ENCODE measurements at regions not wholly inside any gene's neighbourhood (a gene's known extent, or its start where the extent isn't known, plus 50 kb on each side); places are given as distances from the start of the nearest gene placed in this dataset.

DNA sequence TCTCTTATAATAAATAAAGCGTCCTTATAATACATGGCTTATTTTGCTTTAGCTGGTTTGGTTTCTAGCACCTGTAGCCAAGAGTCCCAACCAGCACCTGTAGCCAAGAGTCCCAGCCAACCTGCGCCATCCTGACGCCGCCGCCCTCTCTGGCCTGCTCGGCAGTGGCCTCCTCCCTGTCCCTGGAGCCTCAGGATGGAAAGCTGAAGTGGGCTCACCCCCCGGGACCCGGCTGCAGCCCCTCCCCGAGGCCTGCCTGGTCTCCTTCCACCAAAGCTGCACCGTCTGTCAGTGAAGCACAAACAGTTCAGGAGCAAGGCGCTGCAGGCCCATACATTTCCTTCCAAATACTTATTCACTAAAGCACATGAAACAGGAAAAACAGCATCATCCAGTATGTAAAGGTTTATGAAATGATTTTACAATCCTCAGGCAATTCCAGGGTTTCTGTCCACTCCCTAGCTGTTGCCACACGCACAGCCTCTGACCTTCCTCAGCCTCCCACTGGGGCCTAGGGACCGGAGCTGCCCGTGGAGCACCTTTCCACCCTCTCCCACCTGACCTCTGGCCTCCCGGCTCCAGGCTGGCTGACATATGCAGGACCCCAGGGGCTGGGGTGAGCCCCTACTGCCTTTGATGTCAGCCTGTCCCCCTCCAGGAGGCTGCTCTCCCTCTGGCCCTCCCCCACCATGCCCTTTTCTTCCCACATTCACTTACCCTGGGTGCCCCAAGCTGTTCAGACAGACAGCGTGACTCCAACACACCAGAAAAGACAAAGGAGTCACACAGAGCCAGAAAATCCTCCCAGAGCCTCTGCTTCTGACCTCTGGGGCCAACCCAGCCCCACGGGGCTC lies 149.6 kb upstream of the PPP2R2D start:
- DNase-seq (ENCODE audit: low read depth in 2 of 2) = no peak

DNA sequence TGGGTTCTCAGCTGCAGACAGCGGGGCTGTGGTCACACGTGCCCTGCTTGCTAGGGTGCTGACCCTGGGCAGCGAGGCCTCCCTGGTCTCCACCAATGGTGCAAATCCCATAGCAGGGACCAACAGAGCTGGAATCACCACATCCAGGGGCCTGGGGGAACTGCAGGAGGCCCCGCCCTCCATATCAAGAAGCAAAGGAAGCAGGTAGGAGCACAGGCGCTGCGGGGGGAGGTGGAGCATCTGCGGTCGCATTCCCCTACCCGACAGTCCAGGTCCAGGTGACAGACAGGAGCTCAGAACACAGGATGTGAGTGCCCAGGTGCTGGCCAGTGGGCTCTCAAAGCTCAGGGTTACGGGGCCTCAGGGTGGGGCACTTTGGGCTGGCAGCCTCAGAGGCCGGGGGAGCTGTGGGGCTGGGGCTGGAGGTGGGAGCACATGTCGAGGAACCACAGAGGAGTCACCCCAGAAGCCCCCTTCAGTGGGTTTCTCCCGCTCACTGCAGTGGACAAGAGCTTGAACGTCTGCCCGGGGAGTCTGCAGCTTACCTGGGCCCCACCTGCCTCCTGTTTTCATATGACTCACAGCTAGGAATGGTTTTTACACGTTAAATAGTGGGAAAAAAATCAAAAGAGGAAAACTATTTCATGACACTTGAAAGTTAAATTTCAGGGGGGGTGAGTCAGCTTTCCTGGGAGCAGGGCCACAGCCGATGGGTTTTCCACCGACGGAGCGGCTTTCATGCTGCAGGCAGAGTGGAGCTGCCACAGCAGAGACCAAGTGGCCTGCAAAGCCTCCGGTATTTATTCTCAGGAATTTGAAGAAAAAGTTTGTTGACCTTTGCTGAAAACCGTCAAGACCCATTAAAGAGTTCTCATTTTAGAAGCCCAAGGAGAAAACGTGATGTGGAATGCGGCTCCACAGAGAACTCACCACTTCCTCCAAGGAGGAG lies 148.7 kb upstream of the PPP2R2D start:
- DNase-seq (ENCODE audit: low read depth in 2 of 2) = no peak

DNA sequence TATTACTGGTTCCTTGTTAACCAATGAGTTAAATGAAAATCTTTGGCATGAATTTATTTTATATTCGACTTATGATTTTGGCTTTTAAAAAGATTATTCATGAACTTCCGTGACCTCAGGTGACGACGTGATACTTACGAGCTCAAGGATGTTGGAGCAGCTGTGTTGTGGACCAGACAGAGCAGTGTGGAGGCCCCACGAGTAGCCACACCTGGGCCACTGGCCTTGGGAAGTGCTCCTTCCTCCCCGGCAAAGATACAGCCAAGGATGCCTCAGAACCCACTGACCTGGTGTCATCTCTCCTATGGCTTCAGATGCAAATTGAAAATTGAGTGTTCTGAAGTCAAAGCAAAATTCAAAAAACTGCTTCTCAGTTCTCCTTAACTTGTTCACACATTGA lies 147.5 kb upstream of the PPP2R2D start:
- no peak for DNase-seq (ENCODE audit: low read depth in 2 of 2)

DNA sequence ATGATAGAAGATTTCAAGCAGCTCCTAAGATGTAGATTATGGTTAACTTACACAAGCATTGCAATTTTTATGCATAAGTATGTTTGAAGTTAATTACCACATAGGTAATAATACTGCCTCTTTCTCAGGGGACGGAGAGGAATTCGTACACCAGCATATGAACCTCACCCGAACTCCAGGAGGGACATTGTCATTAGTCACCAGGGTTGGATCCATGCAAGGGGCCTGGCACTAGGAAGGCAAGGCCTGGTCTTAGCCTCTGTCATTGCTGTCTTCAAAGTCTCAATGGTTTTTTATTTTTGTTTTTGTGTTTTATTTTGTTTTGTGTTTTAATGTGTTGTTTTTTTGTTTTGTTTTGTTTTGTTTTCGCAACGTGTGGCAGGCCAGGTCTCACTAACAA lies 145.6 kb upstream of the PPP2R2D start:
- DNase-seq (ENCODE audit: low read depth in 2 of 2) = no peak

DNA sequence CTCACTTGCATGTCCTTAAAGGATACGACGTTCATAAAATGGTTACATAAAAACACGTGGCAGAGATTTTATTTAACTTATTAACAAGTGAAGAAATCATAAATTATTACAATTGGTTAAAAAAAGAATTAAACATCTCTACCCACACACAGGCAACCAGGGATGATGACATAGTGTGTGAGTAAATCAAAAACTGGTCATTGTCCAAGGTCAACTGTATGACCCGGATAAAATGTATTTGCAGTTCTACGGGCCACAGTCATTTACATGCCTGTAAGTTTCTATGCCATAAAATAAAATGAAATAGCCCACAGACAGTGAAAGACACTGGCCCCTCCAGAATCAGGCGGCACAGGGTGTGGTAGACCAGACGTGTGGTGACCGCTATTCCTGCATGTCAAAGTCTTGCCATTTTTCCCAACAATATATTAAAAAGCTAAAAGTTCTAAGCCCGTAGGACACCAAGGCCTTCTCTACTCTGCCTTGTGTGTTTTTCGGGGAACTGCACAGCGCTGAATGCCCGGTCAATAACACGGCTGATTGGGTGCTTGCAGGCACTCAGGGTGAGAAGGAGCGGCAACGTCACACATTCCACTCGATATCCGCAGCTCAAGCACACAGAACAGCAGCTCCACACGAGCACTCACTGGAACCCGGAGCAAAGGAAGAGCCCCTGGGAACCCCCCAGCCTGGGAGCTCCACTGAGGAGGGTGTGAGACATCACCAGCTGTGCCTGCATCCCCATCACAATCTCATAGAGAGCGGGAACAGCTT lies 143.3 kb upstream of the PPP2R2D start:
- no peak for DNase-seq (ENCODE audit: low read depth in 2 of 2)

DNA sequence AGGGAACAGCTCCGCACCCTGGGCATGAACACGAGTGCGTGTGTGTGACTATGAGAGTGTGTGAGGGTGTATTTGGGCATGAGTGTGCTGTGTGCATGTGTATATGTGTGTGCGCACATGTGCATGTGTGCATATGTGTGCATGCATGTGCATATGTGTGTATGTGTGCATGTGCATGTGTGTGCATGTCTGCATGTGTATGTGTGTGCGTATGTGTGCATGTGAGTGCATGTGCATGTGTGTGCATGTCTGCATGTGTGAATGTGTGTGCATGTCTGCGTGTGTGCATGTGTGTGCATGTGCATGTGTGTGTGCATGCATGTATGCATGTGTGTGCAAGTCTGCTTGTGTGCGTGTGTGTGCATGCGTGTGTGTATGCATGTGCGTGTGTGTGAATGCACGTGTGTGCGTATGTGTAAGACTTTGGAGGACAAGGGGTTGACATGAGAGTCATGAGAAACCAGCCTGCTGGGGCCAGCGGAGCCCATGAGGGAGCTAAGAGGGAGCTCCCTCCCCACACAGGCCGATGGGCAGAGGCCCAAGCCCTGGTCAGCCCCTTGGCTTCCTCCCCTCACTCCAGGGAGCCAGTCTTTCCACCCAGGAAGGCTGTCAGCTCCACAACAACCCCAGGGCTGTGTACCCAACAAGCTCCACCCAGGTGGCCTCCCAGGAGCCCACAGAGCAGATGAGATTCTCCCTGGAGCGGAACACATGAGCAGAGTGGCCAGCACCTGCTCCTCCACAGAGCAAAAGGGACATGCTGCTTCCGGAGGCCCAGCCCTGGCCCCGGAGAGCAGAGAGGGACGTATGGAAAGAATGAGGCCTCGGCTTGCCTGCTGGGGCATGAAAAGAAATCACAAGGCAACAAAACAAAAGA lies 142.5 kb upstream of the PPP2R2D start:
- DNase-seq (ENCODE audit: low read depth in 2 of 2) = no peak

DNA sequence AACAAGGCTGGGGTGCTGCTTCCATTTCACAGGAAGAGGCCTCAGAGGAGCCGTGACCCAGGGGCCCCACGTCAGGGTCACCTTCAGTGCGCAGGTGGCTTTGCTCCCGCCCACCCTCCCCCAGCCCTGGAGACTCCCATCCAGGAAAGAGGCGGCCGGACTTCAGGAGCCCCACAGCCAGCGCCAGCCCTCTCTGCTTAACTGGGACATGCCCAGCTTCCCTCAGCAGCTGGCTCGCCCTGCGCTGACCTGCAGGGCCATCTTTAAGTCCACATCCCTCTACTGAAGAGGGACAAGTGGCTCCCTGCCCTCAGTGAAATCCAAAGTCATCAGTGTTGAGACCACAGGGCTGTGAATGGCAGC lies 141.9 kb upstream of the PPP2R2D start:
- no peak for DNase-seq (ENCODE audit: low read depth in 2 of 2)

DNA sequence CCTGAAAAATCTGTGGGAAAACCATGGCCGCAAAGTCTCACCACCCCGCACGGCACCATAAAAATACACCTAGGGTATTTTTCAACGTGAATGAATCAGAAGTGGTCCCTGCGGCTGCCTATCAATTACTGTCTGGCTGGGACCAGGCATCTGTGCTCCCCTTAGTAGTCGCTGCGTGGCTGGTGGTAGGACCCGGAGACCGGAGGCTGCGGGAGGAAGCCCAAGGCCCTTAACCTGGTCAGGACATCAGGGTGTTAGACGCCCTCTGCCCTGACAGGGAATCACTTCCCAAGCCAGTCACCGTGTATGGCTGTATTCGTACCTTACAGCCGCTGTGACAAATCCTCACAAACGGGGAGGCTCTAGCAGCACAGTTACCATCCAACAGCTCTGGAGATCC lies 141.5 kb upstream of the PPP2R2D start:
- DNase-seq (ENCODE audit: low read depth in 2 of 2) = no peak

DNA sequence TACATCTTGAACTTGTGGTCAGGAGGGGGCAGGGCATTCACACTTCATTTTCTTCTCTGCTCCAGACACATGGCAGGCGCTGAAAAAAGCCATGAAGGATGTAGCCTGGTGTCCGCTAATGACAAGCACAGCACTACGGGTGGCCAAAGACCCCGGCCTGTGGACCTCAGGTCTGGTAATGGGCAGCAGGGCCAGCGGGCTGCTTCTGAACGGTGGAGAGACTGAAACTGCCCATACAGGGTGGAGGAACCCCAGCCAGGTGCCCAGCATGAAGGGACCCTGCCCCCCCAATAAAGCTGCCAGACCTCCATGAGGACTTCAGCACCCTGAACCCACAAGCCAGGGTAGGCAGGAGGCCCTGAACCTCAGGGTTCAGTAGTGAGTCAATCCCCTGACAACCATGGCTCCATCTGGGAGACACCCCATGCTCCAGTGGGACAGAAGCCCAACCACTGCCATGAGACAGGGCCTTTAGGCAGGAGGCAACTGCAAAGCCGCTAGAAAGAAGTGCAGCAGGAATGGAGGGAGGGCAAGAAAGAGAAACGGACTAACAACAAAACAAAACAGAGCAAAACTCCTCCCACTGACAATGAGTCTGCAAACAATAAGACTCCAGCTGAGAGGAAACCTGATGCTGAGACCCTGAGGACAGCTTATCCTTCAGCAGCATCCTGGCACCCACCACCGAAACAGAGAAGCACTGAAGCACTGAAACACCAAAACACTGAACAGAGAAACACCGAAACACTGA lies 140.2 kb upstream of the PPP2R2D start:
- no peak for DNase-seq (ENCODE audit: low read depth in 2 of 2)

DNA sequence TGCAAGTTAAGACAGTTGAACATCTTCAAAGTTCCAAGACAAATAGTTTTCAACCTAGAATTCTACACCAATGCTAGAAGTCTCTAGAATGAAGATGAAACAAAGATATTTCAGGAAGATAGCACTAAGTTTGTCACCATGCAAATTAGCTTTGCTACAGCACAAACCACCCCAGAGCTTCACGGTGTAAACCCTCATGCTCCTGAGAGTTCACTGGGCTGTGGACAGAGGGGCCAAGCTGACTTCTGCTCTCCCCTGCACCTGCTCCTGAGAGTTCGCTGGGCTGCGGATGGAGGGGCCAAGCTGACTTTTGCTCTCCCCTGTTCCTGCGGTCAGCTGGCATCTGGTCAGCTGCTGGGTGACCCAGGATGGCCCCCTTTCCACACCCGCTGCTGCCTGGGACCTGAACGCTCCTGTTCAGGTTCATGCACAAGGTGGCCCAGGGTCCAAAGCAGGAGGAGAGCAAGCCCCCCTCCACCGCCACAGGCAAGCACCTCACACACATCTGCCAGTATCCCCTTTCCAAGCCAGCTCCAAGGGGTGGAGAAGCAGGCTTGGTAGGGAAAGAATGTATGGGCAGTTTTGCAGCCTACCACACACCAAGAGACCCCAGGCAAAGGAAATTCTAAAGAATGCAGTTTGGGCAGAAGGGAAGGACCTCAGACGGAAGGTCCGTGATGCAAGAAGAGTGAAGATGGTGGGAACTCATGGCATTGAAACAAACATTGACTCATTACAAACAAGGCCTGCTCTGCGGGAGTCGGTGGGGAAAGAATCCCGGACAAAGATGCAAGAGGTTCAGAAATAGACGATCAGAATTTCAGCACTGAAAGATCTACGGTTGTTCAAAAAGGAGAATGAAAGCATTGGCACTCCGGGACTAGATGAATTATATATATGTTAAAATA lies 137.8 kb upstream of the PPP2R2D start:
- no peak for DNase-seq (ENCODE audit: low read depth in 2 of 2)

DNA sequence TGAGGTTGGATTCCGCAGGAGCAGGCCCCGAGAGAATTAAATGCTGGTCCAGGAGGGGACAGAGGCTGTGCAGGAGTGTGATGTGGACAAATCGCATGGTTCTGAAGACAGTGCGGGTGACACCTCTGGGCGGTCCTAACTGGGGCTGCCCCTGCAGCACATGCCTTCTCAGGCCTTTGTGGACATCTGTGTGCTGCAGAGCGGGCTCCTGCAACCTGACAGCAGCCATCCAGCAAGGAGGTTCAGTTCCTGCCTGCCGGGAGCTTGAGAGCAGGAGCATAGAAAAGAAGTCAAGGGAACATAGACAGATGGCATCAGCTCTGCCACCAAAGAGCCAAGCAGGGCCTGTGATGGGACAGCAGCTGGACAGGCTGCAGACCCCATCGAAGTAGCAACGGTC lies 135.9 kb upstream of the PPP2R2D start:
- no peak for DNase-seq (ENCODE audit: low read depth in 2 of 2)

DNA sequence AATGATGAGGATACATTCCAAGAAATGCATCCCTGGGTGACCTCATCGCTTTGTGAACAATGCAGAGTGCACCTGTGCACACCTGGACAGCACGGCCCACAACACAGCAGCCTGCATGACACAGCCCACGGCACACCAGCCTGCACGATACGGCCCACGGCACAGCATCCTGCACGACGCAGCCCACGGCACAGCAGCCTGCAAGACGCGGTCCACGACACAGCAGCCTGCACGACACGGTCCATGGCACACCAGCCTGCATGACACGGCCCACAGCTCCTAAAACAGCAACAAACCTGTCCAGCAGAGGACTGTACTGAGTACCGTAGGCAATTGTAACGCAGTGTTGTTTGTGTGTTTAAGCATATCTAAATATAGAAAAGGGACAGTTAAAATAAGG lies 134.7 kb upstream of the PPP2R2D start:
- DNase-seq (ENCODE audit: low read depth in 2 of 2) = no peak

DNA sequence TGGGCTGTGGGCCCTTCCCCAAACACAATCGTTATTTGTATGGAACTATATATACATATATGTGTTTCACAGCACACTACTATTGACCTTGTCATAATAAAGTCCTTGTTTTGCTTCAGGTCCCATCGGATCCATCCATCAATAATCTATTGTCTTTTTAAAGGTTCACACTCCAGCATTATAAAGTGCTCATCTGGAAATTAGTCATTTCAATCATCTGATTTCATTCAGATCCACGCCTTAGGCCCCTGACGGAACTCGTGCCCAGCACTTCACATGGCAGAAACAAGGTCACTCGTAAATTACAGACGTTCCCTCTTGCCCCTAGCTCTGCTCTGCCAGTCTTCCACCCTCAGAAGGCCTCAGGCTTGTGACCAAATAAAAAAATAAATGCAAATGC lies 133.1 kb upstream of the PPP2R2D start:
- DNase-seq (ENCODE audit: low read depth in 2 of 2) = no peak

DNA sequence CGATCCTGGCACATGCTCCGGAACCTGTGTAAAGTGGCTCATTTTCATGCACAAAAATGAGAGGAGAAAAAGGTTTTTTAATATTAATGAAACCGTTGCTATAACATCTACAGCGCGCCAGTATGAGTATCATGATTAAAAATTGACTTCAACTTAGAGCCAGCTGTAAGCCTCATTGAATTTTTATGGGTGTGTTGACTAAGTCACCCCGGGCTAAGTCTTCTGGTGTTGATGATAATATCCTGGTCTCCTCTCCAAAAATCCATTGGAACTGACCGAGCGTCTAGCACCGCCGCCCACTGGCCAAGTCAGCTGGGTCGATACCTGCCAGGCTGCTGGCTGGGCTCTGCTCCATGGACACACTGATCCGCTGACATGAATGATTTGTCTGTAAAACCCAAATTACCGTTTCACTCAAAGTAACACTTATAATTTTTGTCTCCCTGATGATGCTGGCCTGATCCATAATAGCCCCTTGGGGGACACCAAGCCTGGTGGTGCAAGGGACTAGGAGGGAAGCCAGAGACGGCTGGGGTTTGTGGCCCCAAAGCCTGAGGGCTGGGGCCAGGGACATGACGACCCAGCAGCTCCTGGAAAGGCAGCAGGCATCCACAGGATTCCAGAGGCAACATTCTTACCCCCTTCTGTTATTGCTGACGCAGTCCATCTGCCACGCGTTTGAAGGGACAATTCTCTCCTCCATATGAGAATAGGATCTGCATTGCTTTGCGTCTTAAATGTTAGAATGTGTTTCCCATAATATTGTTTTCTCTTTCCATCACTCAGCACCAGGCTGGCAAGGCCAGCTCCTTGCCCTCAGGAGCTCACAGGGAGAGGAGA lies 131.0 kb upstream of the PPP2R2D start:
- no peak for DNase-seq (ENCODE audit: low read depth in 2 of 2)

DNA sequence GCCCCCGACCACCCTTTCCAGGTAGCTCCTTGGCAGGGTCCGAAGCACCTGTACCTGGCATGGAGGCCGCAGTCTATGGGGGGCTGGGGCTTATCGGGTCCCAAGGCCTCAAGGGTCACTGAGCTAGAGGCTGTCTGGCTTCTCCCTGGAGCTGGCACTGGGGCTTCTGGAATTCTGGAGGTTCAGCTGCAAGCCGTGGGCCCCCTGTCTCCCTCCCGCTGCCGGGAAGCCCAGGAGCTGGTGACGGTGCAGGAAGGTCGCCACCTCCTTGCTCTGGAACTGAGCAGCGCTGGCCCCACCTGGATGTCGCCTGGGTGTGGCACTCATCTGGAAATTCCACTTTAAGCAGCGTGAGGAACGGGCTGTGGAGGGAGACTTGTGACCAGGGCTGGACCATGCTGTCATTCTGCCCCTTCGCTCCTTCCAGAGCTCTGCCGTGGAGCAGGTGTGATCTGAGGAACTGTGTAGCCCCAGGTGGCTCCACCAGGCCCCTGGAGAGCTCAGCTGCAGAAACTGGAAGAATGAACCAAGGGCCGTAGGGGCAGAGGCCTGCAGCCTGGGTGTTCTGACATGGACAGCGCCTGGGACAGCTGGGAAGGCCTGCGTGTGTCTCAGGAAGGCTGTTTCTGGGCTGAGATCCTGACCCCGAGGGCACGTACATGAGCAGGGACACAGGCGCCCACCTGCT lies 129.7 kb upstream of the PPP2R2D start:
- no peak for DNase-seq (ENCODE audit: low read depth in 2 of 2)

DNA sequence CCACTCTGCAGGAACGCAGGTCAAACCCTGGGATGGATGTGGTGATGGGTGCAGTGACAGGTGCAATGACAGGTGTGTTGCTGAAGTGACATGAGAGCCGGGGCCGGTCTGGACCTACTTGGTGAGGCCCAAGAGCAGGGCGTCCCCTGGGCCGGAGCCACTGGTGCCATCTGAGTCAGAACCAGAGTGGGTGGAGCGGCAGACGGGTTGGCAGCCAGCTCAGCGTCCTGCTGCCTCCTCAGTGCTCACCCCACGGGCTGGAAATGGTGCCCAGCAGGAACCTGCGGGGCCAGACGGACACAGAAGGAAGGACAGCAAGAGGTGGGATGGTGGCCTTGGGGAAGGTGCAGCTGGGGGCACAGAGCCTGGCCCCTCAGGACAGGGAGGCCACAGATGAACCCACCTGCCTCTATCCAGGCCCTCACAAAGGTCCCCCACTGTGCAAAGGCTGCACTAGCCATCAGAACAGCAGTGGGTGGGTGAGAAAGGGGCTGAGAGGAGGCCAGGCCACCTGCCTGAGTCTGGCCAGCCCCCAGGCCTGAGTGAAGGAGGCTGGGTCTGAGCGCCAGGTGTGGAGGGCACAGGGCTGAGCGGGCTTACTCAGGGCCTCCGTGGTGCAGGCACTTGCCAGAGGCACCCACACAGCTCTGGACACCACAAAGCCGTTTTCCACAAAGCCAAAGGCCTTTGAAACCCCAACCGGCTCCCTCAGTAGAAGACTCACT lies 129.0 kb upstream of the PPP2R2D start:
- DNase-seq (ENCODE audit: low read depth in 2 of 2) = no peak

DNA sequence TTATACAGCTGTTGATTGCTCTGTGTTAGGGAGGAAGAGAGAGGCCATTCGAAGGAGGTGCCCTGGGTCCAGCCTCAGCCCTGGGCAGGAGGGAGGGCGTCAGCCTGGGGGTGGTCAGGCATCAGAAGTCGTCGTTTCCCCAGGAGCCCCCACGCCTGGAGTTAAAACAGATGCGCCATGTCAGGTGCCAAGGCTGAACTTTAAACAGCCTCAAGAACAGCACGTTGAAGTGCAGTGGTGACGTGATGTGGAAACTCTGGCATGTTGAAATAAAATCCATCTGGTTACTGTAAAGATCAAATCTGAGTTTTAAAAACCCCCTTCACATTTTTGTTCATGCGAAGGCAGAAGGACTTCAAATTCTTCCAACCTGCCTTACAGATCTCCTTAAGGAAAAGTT lies 128.4 kb upstream of the PPP2R2D start:
- DNase-seq (ENCODE audit: low read depth in 2 of 2) = no peak
